Fibroblast of pulmonary artery (primary cell): ENCODE measurements at regions not wholly inside any gene's neighbourhood (a gene's known extent, or its start where the extent isn't known, plus 50 kb on each side); places are given as distances from the start of the nearest gene placed in this dataset.
A peak's percentile ranks its signal among the peaks of the same experiment; 100 is the strongest.

ENCODE experiments used
- DNase-seq: peaks from one replicate; pipeline ENCODE4 v3.0.0-alpha.2; 2010; ENCODE audit warnings: low read depth
- H3K4me3 ChIP-seq: replicated peaks from 2 replicates; pipeline ENCODE4 v1.5.1; 2011; ENCODE audit warnings: low read depth, mild to moderate bottlenecking, control low read depth, low read length, moderate library complexity
- CTCF ChIP-seq: IDR thresholded peaks from 2 replicates; pipeline ENCODE4 v1.5.1; 2011; ENCODE audit warnings: mild to moderate bottlenecking, control low read depth, low read length, inconsistent platforms; ENCODE audit errors: missing control alignments

- DNase-seq, result no peak
- no peak overlapping the region for H3K4me3 ChIP-seq
- TF ChIP-seq CTCF, result no peak
Observed at GRCh38 chr12:105960319-105961083, 178.3 kb downstream of the NUAK1 start.

- no peak for TF ChIP-seq CTCF
- DNase-seq, result no peak
- H3K4me3 ChIP-seq, result no peak overlapping the region
Observed at GRCh38 chr12:105961821-105962671, 176.7 kb downstream of the NUAK1 start.

GRCh38 chr12:105967038-105967776 is 171.5 kb downstream of the NUAK1 start:
- TF ChIP-seq CTCF, result no peak
- no peak overlapping the region for H3K4me3 ChIP-seq
- DNase-seq, result peak; percentile 34

- no peak overlapping the region for H3K4me3 ChIP-seq
- DNase-seq, result no peak
- peak; percentile 9 for TF ChIP-seq CTCF
Observed at GRCh38 chr12:105968025-105968424, 170.7 kb downstream of the NUAK1 start.

- H3K4me3 ChIP-seq, result no peak overlapping the region
- DNase-seq, result no peak
- no peak for TF ChIP-seq CTCF
Observed at GRCh38 chr12:105970885-105971284, 167.9 kb downstream of the NUAK1 start.

- TF ChIP-seq CTCF, result no peak
- DNase-seq, result no peak
- H3K4me3 ChIP-seq, result no peak overlapping the region
Observed at GRCh38 chr12:105974738-105975137, 164.0 kb downstream of the NUAK1 start.
